ENCODE measurements at regions not wholly inside any gene's neighbourhood (a gene's known extent, or its start where the extent isn't known, plus 50 kb on each side); places are given as distances from the start of the nearest gene placed in this dataset.

DNA sequence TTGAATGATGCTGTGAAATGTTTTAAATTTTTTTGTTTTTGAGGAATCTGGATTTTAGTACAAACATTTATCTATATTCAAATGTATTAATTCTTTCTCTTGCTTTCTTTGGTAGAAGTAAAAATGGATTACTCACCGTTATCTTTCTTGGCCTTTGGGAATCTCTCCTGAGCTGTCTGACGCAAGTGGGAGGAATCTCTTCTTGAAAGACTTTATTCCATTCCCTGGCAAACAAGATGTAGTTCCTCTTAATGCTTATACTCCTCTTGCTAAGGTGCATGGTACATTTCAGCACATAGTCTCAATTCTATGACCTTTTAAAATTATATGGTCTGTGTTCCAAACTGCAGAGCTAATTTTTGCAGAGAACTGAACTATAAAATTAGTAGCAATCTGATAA is 246.2 kb upstream of the SLC10A2 start:
- DNase-seq, result no peak

DNA sequence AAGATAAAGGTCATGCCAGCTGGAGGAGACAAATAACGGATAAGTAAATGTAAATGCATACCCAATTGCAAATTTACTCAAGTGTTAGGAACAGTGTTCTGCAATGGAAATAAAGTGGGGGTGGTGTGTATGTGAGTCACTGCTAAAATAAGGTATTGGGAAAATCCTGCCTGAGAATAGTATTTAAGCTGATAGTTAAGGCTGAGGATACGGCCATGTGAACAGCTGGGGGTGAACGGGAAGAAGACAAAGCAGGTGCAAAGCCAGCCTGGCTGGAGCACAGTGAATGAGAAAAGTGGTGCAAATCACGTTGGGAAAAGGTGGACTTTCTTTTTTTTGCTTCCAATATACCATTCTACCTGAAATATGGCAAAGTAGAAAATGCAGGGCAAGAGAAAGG is 242.4 kb upstream of the SLC10A2 start:
- no peak for DNase-seq

DNA sequence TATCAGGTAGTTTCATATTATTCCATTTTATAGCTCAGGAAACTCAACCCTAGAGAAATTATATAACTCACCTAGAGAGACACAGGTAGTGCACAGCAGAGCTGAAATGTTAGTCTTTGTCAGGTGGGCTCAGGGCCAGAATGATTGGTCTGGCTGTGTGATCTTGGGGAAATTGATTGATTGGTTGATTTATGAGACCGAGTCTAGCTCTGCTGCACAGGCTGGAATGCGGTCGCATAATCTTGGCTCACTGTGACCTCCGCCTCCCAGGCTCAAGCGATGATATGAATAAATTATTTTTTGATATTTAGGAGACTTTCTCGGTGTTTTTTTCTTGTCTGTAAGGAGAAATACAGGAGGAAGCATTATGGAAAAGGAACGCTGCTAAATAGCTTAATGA is 239.9 kb upstream of the SLC10A2 start:
- no peak for DNase-seq

DNA sequence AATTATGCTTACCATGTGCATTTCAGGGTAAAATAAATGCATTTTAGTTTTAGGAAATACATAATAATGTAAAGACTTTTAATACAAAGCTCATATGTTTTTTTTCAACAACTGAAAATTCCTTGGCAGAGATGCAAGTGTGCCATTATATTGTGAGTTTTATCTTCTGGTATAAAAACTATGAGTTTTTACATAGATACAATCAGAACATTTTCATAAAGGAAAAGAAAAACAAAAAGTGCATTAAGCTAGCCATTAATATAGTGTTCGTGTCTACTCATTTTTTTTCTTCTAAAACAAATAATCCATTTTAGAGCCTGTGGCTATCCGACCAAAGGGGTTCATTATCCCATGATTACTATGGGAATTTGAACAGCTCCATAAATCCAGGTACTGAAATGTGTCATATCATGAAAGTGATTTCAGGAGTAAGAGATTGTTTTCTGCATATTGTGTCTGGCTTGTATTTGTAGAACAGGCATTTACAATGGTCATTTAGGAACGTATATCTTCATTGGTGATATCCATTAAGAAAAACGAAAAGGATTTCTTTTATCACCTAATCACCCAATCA is 236.9 kb upstream of the SLC10A2 start:
- no peak for DNase-seq

DNA sequence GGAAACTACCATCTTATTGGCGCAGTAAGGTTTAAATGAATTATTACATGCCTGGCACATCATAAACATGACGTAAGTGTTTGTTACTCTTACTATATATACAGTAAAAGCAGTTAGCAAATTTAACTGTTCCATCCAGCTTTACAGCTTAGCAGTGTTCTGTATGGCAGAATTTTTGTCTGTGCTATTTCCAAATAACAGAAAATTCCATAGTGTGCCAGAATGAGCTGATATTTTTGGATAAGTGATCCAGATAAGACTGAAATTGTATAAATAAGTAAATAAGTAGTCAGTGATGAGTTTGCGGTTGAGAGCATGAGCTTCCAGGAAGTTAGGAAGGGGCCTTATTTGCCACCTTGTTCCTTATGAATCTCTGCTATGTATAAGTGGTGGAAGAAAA is 236.5 kb upstream of the SLC10A2 start:
- DNase-seq, result no peak

DNA sequence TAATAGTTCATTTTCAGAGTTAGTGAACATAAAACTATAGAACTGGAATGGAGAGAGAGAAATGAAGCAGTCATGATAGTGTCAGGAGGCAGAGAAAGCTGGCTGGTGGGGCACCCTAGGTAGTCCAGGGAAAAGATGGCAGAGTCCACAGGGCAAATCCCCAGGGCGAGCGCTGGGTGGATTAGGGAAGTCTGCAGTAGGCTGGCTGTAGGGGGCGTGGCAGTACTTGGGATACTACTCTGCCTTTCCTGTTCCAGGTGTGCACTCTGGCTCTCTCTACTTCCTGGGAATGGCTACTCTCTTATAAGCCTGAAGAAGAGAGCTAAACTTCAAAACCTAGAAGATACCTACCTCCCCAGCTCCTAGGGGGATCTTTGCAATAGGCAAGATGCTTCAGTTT is 232.9 kb upstream of the SLC10A2 start:
- DNase-seq, result no peak

DNA sequence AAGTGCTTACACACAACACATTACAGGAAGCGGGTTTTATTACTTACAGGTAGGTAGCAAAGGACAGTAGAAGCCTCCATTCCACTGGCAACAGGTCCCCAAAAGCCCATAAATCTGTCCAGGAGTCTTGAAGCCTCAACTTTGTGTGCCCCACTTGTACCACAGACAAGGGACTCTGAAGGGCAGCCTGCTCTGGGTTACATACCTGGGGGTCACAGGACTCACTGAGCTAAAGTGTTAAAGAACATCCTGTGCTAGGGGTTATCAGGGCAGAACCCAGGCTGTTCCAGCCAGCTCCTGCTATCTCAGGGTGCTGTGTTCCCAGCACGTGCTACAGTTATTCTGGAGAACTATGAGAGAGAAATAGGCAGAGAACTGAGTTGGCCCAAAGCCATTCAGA is 230.9 kb upstream of the SLC10A2 start:
- no peak for DNase-seq

DNA sequence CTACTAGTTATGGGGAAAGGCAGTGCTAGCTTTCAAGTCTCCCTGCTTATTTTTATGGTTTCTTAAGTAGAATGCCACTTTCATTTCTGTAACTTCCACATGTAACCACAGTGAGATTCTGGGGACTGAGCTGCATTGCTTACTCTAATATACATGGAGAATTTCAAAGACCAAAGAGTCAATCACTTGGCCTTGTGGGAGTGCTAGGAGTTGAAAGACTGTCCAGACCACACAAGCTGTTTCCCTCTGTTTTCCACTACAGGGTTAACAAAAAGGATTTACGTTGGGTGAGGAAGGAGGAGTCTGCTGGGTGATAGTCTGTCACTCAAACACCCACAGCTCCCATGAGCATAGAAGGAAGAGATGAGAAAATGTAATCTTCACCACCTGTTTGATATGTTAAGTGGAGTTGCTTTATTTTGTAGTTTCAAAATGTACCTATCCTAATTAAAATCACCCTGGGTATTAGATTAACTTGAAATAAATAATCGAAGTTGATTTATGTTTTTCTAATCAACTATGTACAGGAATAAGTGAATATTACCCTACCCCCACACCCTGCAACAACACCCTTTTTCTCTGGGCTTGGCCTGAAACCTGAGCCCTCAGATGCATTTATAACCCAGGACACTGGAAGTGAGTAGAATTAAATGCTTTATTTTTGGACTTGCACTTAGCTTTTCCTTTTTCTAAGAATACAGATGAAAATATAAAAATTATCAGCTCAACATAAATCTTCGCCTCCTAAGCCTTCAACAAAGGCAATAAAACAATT is 225.8 kb upstream of the SLC10A2 start:
- DNase-seq, result no peak

DNA sequence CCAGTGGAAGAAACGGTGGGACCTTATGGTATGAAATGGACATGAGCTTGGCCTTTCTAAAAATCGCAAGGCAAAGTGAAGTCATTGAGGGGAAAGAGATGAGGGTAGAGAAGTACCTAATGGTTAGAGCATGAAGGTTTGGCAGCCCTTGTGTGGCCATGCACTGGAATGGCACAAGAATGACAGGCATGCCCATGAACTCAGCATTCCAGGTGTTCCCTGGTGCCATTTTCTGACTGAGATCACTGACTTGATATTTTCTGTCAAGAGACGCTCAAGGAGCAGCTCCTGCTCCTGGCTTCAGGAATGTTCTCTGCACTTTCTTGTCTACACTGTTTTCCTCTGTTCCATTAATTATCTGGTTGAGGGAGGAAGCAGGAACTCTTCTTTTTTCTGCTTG is 225.0 kb upstream of the SLC10A2 start:
- no peak for DNase-seq

DNA sequence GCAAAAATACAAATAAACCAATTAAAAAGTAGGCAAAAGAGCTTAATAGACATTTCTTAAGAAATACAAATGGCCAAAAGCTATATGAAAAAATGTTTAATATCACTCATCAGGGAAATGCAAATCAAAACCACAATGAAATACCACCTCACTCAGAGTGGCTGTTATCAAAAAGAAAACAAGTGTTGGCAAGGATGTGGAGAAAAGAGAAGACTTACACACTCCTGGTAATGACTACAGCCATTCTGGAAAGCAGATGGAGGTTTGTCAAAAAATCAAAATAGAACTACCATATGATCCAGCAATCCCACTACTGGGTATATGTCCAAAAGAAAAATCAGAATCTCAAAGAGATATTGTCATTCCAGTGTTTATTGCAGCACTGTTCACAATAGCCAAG is 223.5 kb upstream of the SLC10A2 start:
- DNase-seq, result no peak

DNA sequence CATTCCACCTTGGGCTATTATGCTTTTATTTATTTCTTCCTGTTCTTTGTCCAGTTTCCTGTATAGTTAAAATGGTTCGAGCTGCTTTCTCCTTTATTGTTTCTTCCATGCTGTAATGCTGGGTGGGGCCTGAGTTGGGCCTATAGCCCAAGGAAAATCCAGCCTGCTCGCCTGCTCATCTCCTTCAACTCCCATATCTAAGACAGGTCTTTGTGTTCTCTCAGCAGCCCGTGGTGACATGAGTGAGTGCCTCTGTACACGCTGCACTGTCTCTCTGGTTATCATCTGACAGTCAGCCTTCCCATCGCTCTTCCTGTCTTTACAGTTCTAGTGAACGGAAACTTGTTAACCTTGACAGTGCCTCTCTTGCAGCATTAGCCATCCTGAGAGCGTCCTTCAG is 221.9 kb upstream of the SLC10A2 start:
- no peak for DNase-seq

DNA sequence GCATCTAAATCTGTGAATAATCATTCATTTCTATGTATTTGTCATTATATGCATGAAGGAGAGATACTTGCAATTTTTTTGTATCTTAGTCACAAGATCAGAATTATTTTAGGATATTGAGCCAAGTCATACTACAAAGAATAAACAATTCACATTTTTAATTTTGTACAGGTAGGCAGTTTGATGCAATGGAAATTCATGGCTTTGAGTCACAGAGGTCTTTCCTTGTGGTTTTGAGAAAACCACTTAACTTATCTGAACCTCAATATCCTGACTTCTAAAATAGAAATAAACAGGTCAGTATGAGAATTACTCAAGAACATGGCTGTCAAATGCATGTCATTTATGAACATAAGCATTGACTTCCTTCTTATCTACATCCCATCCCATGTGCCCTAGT is 221.4 kb upstream of the SLC10A2 start:
- DNase-seq, result no peak

DNA sequence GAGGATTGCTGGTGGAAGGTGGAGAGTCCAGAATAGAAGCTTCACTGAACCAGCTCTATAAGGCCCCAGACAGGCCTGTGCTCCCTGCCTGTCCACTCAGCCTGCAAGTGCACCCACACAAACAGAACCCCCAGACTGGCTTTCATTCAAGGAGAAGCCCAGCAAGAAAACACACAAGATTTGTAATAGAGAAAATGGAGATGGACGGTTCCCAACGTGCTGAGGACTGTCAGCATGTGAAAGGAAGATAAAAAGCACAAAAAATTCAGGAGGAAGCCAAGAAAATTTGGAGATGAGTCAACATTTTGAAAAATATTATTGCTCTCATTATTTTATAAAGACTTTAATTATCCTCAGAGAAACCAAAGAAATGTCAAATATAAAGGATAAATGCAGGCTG is 218.2 kb upstream of the SLC10A2 start:
- DNase-seq, result no peak

DNA sequence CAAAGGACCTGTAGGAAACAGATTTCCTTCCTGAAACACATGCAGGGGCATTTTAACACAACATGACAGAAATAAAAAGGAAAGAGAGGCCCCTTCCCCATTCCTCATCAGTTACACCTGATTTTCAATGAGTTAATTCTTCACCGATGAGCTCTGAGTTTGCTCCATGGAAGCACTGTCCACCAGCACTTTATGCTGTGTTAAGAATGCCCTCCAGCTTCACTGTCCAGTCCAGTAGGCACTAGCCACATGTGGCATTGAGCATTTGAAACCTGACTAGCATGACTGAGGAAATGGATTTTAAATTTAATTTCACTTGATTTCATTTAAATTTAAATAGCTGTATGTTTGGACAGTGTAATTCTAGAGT is 217.2 kb upstream of the SLC10A2 start:
- no peak for DNase-seq

DNA sequence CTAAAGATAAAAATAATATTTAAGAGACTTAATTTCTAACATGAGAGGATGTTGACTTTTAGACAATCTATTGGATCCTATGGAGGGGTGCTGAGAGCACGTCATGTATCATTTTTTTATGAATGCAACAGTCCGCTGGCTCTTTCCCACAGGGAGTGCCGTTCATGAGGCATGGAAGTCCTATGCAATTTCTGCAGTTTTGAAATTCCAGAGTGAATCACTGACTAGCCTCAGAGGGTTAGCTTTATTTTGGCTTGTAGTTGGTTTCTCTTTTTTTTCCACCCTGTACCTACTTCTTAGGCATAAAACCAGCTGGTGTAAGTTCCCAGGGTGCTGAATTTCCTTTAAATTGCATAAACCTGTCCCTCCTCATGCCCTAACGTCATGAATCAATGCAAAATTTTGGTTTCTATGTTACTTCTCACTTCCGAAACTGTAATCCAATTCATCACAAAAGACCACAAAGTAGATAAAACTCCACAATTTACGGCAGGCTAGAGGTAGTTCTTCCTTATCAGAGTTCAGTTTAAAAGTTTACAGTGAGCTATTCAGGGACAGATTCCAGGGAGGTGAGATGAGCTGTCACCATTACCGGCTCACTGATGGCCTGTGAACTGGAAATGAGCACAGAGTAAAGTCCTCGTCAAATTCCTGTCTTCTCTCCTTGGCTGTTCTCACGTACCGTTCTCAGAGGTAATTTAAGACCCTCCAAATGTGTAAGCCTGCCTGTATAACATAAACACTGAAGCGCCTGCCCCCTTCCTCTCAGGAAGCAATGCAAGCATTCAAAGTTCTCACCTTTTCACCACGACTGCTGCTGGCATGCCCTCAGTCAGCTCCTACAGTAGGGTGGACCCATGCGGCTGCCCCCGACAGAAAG is 216.6 kb upstream of the SLC10A2 start:
- no peak for DNase-seq

DNA sequence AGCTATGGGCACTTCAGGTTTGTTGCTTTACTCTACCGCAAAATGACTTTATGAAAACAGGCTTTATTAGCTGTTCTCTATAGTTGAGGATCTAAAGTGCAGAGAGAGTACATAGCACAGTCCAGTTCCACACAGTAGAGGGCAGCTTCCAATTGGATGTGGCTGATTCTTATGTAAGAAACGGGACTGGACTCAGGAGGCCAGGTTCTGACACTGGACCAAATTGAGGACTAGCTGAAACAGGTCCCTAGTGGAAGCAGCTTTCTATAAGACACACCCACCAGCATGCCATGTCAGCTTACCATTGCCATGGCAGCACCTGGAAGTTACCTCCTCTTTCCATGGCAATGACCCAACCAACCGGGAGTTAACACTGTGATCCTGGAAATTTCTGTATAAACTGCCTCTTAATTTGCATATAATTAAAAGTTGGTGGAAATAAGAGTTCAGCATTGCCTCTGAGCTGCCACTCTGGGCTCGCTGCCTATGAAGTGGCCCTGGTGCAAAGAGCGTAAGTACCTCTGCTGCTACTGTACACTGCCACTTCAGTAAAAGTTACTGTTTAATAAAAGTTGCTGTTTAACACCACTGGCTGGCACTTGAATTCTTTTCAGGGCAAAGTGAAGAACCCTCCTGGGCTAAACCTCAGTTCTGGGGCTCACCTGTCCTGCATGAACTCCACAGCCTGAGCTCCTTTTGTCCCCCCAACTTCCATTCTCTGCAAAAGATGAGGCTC is 211.9 kb upstream of the SLC10A2 start:
- no peak for DNase-seq

DNA sequence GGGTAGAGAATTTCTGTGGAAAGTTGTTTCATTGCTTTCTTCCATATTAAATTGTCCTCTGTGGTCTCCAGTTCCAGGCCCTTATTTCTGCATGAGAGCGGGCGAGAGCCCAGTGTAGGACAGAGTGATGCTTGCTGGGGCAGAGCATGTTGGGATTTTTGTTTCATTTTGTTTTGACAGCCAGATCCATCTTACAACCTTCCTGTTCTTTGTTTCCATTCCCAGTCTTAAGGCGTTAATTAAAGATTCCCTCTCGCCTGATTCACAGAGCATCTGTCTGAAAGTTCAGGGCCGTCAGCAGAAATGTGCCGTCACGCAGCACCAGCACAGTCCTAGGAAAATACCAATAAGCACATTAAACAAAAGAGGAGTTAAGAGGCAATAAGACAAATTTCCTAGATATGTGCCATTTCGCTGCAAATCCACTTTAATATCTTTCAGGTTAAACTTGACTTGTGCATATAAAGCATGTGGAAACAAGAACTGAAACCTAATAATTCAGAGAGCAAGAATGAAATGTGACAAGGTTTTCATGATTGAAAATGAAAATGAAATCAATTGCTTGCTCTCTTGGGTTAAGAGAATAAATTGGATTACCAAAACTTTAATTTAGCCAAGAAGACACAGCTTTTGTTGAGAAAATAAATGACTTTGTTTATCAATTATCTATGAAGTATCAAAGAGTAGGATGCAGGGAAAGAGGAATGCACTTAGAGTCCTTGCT is 210.7 kb upstream of the SLC10A2 start:
- no peak for DNase-seq

DNA sequence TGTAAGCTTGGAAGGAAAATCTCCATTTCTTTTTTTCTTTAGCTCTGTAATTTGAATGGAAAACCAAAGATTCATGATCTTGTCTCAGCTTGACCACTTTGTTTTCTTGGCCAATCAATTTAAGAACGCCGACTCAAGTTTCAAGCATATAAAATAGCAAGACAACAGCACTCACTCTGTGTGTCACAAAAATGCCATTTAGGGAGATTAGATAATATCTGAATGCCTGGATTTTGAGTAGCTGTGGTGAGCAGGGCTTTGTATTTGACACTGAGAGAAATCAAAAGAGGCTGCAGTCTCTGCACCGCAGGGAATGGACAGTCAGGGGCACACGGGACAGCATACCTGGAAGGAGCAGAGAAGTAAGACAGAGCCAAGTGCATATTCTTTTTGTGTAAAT is 209.5 kb upstream of the SLC10A2 start:
- DNase-seq, result no peak

DNA sequence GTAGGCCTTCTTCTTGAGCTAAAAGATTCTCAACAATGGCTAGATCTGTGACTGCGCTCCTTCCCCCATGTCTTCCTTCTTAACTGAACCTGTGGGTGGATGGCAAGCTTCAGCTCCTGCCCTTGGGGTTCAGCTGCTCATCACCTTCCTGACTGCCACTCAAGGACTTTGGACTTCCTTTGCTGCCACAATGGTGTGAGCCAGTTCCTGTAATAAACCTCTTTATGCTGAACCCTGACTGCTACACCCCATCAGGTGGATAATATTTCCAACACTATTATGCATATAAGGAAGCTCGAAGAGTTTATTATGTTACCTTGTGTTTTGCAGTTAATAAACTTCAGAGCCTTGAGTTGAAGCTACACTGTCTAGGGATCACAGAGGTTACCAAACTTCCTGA is 208.9 kb upstream of the SLC10A2 start:
- no peak for DNase-seq

DNA sequence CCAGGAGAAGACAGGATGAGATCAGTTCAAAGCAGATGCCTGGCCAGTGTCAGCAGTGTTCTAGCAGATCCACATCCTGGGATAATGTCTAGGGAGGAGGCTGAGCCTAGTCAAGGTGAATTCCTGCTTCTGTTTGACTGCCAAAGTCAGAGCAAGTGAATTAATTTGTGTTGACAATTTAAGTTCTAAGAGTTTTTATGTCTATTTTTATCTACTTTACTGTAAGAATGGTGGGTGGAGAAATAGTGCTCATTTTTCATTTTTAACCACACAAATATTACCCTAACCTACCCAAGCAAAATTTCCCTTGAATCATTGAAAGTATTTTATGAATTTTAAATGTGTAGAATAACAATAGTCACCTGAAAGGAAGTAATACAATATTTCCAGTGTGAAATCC is 207.6 kb upstream of the SLC10A2 start:
- DNase-seq, result no peak

DNA sequence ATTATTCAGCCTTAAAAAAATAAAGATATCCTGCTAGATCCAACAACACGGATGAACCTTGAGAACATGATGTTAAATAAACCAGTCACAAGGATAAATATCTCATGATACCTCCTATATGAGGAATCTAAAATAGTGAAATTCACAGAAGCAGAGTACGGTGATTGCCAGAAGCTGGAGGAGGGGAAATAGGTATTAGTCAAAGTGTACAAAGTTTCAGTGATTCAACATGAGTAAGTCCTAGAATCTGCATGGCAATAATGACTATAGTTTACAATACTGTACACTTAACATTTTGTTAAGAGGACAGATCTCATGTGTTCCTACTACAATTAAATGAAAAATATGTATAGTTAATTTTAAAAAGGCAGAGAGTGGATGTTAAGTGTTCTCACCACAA is 206.6 kb upstream of the SLC10A2 start:
- DNase-seq, result no peak

DNA sequence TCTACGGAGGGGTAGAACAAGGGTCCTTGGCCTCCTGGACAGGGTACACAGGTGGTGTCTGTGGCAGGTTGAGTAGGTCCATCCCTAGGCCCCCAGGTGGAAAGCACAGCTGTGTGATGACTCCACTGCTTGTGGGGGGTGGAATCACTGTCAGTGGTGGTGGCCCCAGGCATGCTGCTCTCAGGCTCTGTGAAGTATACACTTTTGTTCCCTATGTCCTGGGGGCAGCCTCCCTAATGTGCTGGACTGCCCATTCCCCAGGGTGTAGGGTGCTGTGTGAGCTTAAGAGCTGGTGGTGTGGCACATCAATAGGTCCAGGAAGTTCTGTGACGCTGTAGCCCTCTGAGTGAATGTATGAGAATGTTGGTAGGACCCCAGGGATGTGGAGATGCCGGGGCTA is 197.2 kb upstream of the SLC10A2 start:
- no peak for DNase-seq
